ENCODE measurements at regions not wholly inside any gene's neighbourhood (a gene's known extent, or its start where the extent isn't known, plus 50 kb on each side); places are given as distances from the start of the nearest gene placed in this dataset.

DNA sequence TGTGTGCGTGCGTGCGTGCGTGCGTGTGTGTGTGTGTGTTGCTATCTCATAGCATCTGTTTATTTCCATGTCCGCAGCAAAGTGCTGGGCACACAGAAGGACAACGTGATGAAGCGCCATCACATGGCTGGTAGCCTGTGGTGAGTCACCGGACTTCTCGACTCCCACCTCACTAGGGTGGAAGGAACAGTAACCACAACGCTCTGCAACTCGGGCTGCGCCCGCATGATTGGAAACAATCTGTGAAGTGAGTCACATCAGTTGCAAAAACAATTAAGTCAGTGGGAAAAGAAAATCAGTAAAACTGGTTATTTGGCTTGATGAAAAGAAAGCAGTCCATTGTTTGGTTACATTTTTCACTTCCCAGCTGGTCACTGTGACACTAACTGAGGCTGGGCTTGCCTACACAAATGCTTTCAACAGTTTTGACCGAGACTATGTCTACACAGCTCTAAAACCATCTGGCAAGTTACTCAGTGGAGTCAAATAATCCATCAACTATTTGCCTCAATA is 437.3 kb upstream of the CADM1 start:
- TF ChIP-seq FOXM1 (IDR thresholded peaks at IDR 0.05; ENCODE audit: borderline replicate concordance, low read depth) (no peak), RAD21 (IDR thresholded peaks at IDR 0.05; ENCODE audit: low read depth) (no peak), TCF12 (IDR thresholded peaks at IDR 0.05; ENCODE audit: low read depth) (no peak)

DNA sequence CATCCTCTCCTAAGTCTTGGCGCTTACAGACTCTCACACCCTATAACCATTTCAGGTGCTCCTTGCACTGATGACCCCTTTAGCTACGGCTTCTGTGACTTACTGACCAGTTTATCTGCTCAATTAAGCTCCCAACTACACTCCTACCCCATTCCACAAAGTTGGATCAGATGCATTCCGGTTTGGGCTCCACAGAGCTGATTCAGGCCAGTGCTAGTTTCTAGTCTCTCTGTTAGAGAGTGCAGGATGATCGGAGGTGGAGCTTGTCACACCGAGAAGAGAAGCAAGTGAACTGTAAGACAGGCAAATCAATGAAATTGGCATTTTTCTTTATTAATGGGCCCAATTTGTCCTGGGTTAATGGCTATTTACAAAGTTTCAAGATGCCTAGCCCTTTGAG is 436.8 kb upstream of the CADM1 start:
- TF ChIP-seq, protein P1, sequence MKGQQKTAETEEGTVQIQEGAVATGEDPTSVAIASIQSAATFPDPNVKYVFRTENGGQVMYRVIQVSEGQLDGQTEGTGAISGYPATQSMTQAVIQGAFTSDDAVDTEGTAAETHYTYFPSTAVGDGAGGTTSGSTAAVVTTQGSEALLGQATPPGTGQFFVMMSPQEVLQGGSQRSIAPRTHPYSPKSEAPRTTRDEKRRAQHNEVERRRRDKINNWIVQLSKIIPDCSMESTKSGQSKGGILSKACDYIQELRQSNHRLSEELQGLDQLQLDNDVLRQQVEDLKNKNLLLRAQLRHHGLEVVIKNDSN (IDR thresholded peaks at IDR 0.05): no peak
- TF ChIP-seq, protein P2, sequence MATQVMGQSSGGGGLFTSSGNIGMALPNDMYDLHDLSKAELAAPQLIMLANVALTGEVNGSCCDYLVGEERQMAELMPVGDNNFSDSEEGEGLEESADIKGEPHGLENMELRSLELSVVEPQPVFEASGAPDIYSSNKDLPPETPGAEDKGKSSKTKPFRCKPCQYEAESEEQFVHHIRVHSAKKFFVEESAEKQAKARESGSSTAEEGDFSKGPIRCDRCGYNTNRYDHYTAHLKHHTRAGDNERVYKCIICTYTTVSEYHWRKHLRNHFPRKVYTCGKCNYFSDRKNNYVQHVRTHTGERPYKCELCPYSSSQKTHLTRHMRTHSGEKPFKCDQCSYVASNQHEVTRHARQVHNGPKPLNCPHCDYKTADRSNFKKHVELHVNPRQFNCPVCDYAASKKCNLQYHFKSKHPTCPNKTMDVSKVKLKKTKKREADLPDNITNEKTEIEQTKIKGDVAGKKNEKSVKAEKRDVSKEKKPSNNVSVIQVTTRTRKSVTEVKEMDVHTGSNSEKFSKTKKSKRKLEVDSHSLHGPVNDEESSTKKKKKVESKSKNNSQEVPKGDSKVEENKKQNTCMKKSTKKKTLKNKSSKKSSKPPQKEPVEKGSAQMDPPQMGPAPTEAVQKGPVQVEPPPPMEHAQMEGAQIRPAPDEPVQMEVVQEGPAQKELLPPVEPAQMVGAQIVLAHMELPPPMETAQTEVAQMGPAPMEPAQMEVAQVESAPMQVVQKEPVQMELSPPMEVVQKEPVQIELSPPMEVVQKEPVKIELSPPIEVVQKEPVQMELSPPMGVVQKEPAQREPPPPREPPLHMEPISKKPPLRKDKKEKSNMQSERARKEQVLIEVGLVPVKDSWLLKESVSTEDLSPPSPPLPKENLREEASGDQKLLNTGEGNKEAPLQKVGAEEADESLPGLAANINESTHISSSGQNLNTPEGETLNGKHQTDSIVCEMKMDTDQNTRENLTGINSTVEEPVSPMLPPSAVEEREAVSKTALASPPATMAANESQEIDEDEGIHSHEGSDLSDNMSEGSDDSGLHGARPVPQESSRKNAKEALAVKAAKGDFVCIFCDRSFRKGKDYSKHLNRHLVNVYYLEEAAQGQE (IDR thresholded peaks at IDR 0.05; ENCODE audit: low read depth): no peak
- TF ChIP-seq ZBTB7A (IDR thresholded peaks at IDR 0.05; ENCODE audit: low read depth) (no peak), RAD21 (IDR thresholded peaks at IDR 0.05; ENCODE audit: low read depth) (no peak), YY1 (IDR thresholded peaks at IDR 0.05; ENCODE audit: low read depth) (no peak), NFIC (IDR thresholded peaks at IDR 0.05) (no peak), CEBPB (IDR thresholded peaks at IDR 0.05) (no peak), CREB1 (IDR thresholded peaks at IDR 0.05; ENCODE audit: low read depth) (no peak), EGR1 (IDR thresholded peaks at IDR 0.05) (no peak), TAF1 (IDR thresholded peaks at IDR 0.05; ENCODE audit: low read depth) (no peak), FOXM1 (IDR thresholded peaks at IDR 0.05; ENCODE audit: borderline replicate concordance, low read depth) (no peak), TEAD4 (IDR thresholded peaks at IDR 0.05) (no peak), TCF12 (IDR thresholded peaks at IDR 0.05; ENCODE audit: low read depth) (no peak), EP300 (IDR thresholded peaks at IDR 0.05; ENCODE audit: borderline replicate concordance) (no peak)
- TF ChIP-seq, protein P3, sequence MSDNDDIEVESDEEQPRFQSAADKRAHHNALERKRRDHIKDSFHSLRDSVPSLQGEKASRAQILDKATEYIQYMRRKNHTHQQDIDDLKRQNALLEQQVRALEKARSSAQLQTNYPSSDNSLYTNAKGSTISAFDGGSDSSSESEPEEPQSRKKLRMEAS (IDR thresholded peaks at IDR 0.05): no peak

DNA sequence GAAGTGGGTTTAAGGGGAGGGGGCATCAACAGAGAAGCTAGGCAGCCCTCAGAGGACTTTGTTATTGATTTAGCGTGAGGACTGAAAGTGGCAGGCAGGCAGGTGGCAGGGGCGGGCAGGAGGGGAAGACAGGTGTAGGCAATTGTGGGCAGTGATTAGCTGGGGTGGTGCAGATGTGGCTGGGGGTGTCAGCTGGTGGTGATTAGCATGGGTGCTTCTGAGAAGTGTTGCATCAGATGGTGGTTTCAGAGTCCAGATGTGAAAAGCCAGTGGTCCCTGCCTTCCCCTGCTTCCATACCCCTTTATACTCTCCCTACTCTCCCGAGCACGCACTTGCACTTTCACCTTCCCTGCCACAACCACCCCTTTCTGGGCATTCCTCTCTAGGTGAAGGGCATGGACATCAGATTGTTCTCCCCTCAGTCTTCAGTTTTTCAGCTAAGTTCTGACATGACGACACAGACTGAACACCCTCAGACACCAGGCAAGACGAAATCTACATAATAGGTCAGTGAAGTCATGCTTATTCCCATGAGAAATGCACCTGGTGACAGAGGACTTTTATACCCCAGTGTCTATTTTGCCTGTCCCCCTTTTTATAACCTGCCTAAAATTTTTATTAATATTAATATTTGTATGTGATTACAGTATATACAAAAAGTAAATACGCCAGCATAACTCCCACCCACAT is 435.7 kb upstream of the CADM1 start:
- TF ChIP-seq RAD21 (IDR thresholded peaks at IDR 0.05; ENCODE audit: low read depth) (no peak), TCF12 (IDR thresholded peaks at IDR 0.05; ENCODE audit: low read depth) (no peak), CEBPB (IDR thresholded peaks at IDR 0.05) (no peak), EP300 (IDR thresholded peaks at IDR 0.05; ENCODE audit: borderline replicate concordance) (no peak), FOXM1 (IDR thresholded peaks at IDR 0.05; ENCODE audit: borderline replicate concordance, low read depth) (no peak), TEAD4 (IDR thresholded peaks at IDR 0.05) (no peak)
- TF ChIP-seq, protein P2 (IDR thresholded peaks at IDR 0.05; ENCODE audit: low read depth): no peak
- TF ChIP-seq, protein P3 (IDR thresholded peaks at IDR 0.05): no peak

DNA sequence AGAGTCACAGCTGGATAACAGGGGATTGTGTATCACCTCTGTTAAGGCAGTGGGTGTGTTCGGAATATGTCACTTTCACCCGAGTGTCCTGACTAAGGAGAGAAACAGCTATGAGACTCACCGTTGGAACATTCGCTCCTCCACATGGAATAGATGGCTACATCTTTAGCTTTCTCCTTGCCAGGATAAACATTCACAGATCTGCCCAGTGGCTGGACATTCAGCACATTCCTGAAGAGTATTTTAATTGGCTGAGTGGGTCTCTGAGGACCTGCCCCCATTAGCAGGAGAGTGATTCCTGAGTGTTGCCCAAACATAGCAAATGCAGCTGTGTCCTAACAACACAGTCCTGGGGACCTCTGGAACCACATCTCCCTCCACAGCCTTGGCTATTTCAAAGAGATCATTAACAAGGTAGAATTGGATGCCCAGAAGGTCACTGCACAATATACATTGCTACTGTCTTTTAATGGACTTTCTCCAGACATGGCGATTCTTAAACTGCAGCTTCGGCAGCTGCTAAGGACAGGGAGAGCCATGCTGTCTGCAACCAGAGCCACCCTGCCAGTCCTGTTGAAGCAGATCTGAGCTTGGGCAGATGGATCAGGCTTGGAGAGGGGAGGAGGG is 435.0 kb upstream of the CADM1 start:
- TF ChIP-seq RAD21 (IDR thresholded peaks at IDR 0.05; ENCODE audit: low read depth): no peak
- TF ChIP-seq TEAD4 (IDR thresholded peaks at IDR 0.05): no peak
- TF ChIP-seq TAF1 (IDR thresholded peaks at IDR 0.05; ENCODE audit: low read depth): no peak
- no peak for TF ChIP-seq EP300 (IDR thresholded peaks at IDR 0.05; ENCODE audit: borderline replicate concordance)
- no peak for TF ChIP-seq EGR1 (IDR thresholded peaks at IDR 0.05)
- TF ChIP-seq ZBTB7A (IDR thresholded peaks at IDR 0.05; ENCODE audit: low read depth): no peak
- TF ChIP-seq TCF12 (IDR thresholded peaks at IDR 0.05; ENCODE audit: low read depth): no peak
- TF ChIP-seq, protein P3 (IDR thresholded peaks at IDR 0.05): no peak
- TF ChIP-seq CREB1 (IDR thresholded peaks at IDR 0.05; ENCODE audit: low read depth): no peak
- no peak for TF ChIP-seq NFIC (IDR thresholded peaks at IDR 0.05)
- TF ChIP-seq YY1 (IDR thresholded peaks at IDR 0.05; ENCODE audit: low read depth): no peak
- no peak for TF ChIP-seq CEBPB (IDR thresholded peaks at IDR 0.05)
- TF ChIP-seq, protein P1 (IDR thresholded peaks at IDR 0.05): no peak
- TF ChIP-seq FOXM1 (IDR thresholded peaks at IDR 0.05; ENCODE audit: borderline replicate concordance, low read depth): no peak
- TF ChIP-seq, protein P2 (IDR thresholded peaks at IDR 0.05; ENCODE audit: low read depth): no peak

Measured in Ishikawa (cell line).